Astrocyte (in vitro differentiated cells and primary cell): ENCODE measurements at regions not wholly inside any gene's neighbourhood (a gene's known extent, or its start where the extent isn't known, plus 50 kb on each side); places are given as distances from the start of the nearest gene placed in this dataset.

Source experiments
- CTCF ChIP-seq: IDR thresholded peaks from 2 replicates; pipeline ENCODE4 v1.5.1; 2011; ENCODE audit warnings: low read depth, mild to moderate bottlenecking, inconsistent platforms, low read length, moderate library complexity; ENCODE audit not compliant: insufficient read depth
- EZH2 ChIP-seq: IDR thresholded peaks from 2 replicates; pipeline ENCODE4 v1.6.1; 2012; ENCODE audit warnings: mild to moderate bottlenecking, low read length, inconsistent platforms; ENCODE audit not compliant: insufficient read depth

- TF ChIP-seq CTCF = no peak
- no peak for TF ChIP-seq EZH2
Measured at GRCh38 chr4:8728536-8729407, 136.2 kb downstream of the CPZ start.
